ENCODE measurements at regions not wholly inside any gene's neighbourhood (a gene's known extent, or its start where the extent isn't known, plus 50 kb on each side); places are given as distances from the start of the nearest gene placed in this dataset.

DNA sequence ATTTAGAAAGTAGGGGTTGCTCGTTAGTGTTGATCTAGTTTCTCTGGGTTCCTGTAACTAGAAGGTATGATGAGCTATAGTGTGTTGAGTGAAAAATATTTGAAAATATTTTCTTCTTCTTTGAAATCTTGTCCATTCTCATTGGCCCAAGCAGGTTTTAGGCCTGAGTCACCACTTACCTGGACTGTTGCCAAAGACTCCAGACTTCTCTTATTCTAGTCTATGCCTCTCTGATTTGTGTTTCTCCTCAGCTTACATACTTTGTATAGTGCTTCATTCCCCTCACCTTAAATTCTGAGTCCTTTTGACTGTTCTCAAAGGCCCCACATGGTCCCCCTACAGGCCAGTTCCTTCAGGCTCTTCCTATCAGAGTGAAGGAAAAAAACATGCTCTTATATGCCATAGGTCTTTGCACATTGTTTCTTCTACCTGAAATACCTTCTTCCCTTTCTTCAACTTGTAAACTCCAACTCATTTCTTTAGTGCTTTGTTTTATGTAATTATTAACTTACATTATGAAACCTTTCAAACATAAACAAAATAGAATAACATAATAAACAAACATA lies 258.2 kb downstream of the PPP1R2C start:
- no peak for DNase-seq (ENCODE audit: low read depth in 6 of 9, low spot score in 9 of 9)
- WGBS: 100% methylated on average over 1 of the region's 1 CpG

GRCh38 chrX:42515939-42516338 lies 262.0 kb downstream of the PPP1R2C start:
- WGBS: 100% methylated on average over 1 of the region's 1 CpG
- Histone ChIP-seq H3K4me1 (ENCODE audit: control insufficient read depth in 2 of 2, insufficient read depth in 2 of 2, low read length in 2 of 2) (no peaks in the 10 kb centered on the region), H3K27ac (ENCODE audit: low read depth in 1 of 2, low read length in 1 of 2) (no peak overlapping the region), H3K36me3 (ENCODE audit: control insufficient read depth in 2 of 2, insufficient read depth in 2 of 2, low read length in 1 of 2) (no peaks in the 10 kb centered on the region), H3K4me3 (ENCODE audit: low read length in 2 of 2) (no peak overlapping the region), H3K9me3 (ENCODE audit: control insufficient read depth in 2 of 2, insufficient read depth in 1 of 2, low read length in 1 of 2) (no peaks in the 10 kb centered on the region), H3K27me3 (ENCODE audit: control insufficient read depth in 2 of 2, insufficient read depth in 1 of 2, low read length in 1 of 2) (no peaks in the 10 kb centered on the region)
- DNase-seq (ENCODE audit: low read depth in 6 of 9, low spot score in 9 of 9): no peak

More for the DNA sequence above, 258.2 kb downstream of the PPP1R2C start:
- H3K4me3 ChIP-seq (ENCODE audit: low read length in 2 of 2): no peak overlapping the region
- no peaks in the 10 kb centered on the region for H3K36me3 ChIP-seq (ENCODE audit: control insufficient read depth in 2 of 2, insufficient read depth in 2 of 2, low read length in 1 of 2)
- H3K9me3 ChIP-seq (ENCODE audit: control insufficient read depth in 2 of 2, insufficient read depth in 1 of 2, low read length in 1 of 2): no peaks in the 10 kb centered on the region
- H3K27me3 ChIP-seq (ENCODE audit: control insufficient read depth in 2 of 2, insufficient read depth in 1 of 2, low read length in 1 of 2): no peaks in the 10 kb centered on the region
- H3K27ac ChIP-seq (ENCODE audit: low read depth in 1 of 2, low read length in 1 of 2): no peak overlapping the region
- H3K4me1 ChIP-seq (ENCODE audit: control insufficient read depth in 2 of 2, insufficient read depth in 2 of 2, low read length in 2 of 2): no peaks in the 10 kb centered on the region

DNA sequence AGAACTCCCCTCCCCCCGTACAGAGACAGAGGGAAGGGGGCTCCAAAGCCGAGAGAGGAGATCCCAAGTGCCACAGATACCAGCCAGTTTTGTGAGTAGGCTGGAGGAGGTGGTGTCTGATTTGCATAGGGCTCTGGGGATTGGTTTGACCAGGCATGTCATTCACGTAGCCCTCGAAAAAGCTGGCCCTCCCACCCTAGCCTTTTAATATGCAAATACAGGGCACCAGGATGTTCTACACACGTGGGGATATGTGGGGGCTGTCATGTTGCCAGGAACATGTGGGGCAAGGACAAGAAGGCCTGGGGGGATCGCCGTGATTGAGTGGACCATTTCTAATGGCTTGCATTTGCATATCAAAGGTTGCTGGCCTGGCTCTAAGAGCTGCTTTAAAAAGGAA lies 272.9 kb downstream of the PPP1R2C start:
- DNase-seq (ENCODE audit: low read depth in 6 of 9, low spot score in 9 of 9): no peak

DNA sequence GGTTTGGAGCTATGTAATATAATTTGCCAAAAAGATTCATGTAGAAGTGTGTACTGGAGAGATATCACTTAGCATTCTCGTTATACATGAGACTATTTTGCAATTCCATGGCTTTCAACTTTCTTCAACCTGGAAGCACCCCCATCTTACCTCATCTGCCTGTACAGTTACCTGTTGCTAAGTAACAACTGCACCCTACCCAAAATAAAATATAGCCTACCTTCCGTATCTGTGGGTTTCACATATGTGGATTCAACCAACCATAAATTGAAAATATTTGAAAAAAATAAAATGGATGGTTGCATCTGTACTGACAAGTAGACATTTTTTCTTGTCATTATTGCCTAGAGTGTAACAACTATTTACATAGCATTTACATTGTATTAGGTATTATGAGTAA lies 278.3 kb downstream of the PPP1R2C start:
- 92% methylated on average over 2 of the region's 2 CpGs for WGBS
- Histone ChIP-seq H3K36me3 (ENCODE audit: control insufficient read depth in 2 of 2, insufficient read depth in 2 of 2, low read length in 1 of 2) (no peaks in the 10 kb centered on the region), H3K9me3 (ENCODE audit: control insufficient read depth in 2 of 2, insufficient read depth in 1 of 2, low read length in 1 of 2) (no peaks in the 10 kb centered on the region), H3K27ac (ENCODE audit: low read depth in 1 of 2, low read length in 1 of 2) (no peak overlapping the region), H3K4me3 (ENCODE audit: low read length in 2 of 2) (no peak overlapping the region), H3K27me3 (ENCODE audit: control insufficient read depth in 2 of 2, insufficient read depth in 1 of 2, low read length in 1 of 2) (no peaks in the 10 kb centered on the region), H3K4me1 (ENCODE audit: control insufficient read depth in 2 of 2, insufficient read depth in 2 of 2, low read length in 2 of 2) (peaks cover 0 to 2% of the 10 kb centered on the region in 2 donors)
- DNase-seq (ENCODE audit: low read depth in 6 of 9, low spot score in 9 of 9): no peak

More for the DNA sequence above, 272.9 kb downstream of the PPP1R2C start:
- H3K4me3 ChIP-seq (ENCODE audit: low read length in 2 of 2): no peak overlapping the region
- WGBS: 96% methylated on average over 7 of the region's 7 CpGs
- H3K4me1 ChIP-seq (ENCODE audit: control insufficient read depth in 2 of 2, insufficient read depth in 2 of 2, low read length in 2 of 2): no peaks in the 10 kb centered on the region
- H3K27ac ChIP-seq (ENCODE audit: low read depth in 1 of 2, low read length in 1 of 2): no peak overlapping the region
- H3K27me3 ChIP-seq (ENCODE audit: control insufficient read depth in 2 of 2, insufficient read depth in 1 of 2, low read length in 1 of 2): no peaks in the 10 kb centered on the region
- H3K9me3 ChIP-seq (ENCODE audit: control insufficient read depth in 2 of 2, insufficient read depth in 1 of 2, low read length in 1 of 2): peaks cover 0 to 6% of the 10 kb centered on the region in 2 donors
- no peaks in the 10 kb centered on the region for H3K36me3 ChIP-seq (ENCODE audit: control insufficient read depth in 2 of 2, insufficient read depth in 2 of 2, low read length in 1 of 2)

- 98% methylated on average over 4 of the region's 4 CpGs for WGBS
- H3K27me3 ChIP-seq (ENCODE audit: control insufficient read depth in 2 of 2, insufficient read depth in 1 of 2, low read length in 1 of 2): no peaks in the 10 kb centered on the region
- H3K9me3 ChIP-seq (ENCODE audit: control insufficient read depth in 2 of 2, insufficient read depth in 1 of 2, low read length in 1 of 2): no peaks in the 10 kb centered on the region
These were observed 280.6 kb downstream of the PPP1R2C start for GRCh38 chrX:42497356-42497755.

DNA sequence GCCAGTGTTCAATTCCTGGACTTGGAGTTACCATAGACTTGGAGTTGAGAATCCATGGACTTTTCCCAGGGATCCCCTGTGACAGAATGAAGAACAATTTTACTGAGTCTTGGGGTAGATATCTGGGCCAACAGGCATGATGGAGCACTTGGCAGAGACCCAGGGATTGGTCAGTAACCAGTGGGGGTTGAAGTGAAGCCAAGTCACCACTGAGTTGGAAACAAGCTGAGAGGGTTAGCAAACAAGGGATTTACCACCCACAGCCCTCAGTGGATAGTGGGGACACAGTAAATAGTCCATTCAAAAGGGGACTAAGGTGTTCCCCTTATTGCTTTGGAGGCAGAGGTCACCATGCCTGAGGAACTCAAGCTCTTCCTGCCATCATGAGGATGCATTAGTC lies 281.7 kb downstream of the PPP1R2C start:
- no peak overlapping the region for H3K27ac ChIP-seq (ENCODE audit: low read depth in 1 of 2, low read length in 1 of 2)
- peaks cover 0 to 2% of the 10 kb centered on the region in 2 donors for H3K4me1 ChIP-seq (ENCODE audit: control insufficient read depth in 2 of 2, insufficient read depth in 2 of 2, low read length in 2 of 2)

More at GRCh38 chrX:42497356-42497755, 280.6 kb downstream of the PPP1R2C start:
- Histone ChIP-seq H3K36me3 (ENCODE audit: control insufficient read depth in 2 of 2, insufficient read depth in 2 of 2, low read length in 1 of 2) (no peaks in the 10 kb centered on the region), H3K27ac (ENCODE audit: low read depth in 1 of 2, low read length in 1 of 2) (no peak overlapping the region), H3K4me3 (ENCODE audit: low read length in 2 of 2) (no peak overlapping the region), H3K4me1 (ENCODE audit: control insufficient read depth in 2 of 2, insufficient read depth in 2 of 2, low read length in 2 of 2) (peaks cover 0 to 2% of the 10 kb centered on the region in 2 donors)
- DNase-seq (ENCODE audit: low read depth in 6 of 9, low spot score in 9 of 9): no peak

GRCh38 chrX:42495139-42495538 lies 282.8 kb downstream of the PPP1R2C start:
- 93% methylated on average over 7 of the region's 7 CpGs for WGBS
- Histone ChIP-seq H3K4me1 (ENCODE audit: control insufficient read depth in 2 of 2, insufficient read depth in 2 of 2, low read length in 2 of 2) (peaks cover 0 to 2% of the 10 kb centered on the region in 2 donors), H3K36me3 (ENCODE audit: control insufficient read depth in 2 of 2, insufficient read depth in 2 of 2, low read length in 1 of 2) (no peaks in the 10 kb centered on the region), H3K27me3 (ENCODE audit: control insufficient read depth in 2 of 2, insufficient read depth in 1 of 2, low read length in 1 of 2) (no peaks in the 10 kb centered on the region), H3K27ac (ENCODE audit: low read depth in 1 of 2, low read length in 1 of 2) (no peak overlapping the region), H3K4me3 (ENCODE audit: low read length in 2 of 2) (no peak overlapping the region), H3K9me3 (ENCODE audit: control insufficient read depth in 2 of 2, insufficient read depth in 1 of 2, low read length in 1 of 2) (no peaks in the 10 kb centered on the region)
- DNase-seq (ENCODE audit: low read depth in 6 of 9, low spot score in 9 of 9): peak in 4 of 9 donors; percentile 0 to 36 (median 4)

More for the DNA sequence above, 281.7 kb downstream of the PPP1R2C start:
- no peak for DNase-seq (ENCODE audit: low read depth in 6 of 9, low spot score in 9 of 9)
- no peaks in the 10 kb centered on the region for H3K9me3 ChIP-seq (ENCODE audit: control insufficient read depth in 2 of 2, insufficient read depth in 1 of 2, low read length in 1 of 2)
- no peak overlapping the region for H3K4me3 ChIP-seq (ENCODE audit: low read length in 2 of 2)
- no peaks in the 10 kb centered on the region for H3K27me3 ChIP-seq (ENCODE audit: control insufficient read depth in 2 of 2, insufficient read depth in 1 of 2, low read length in 1 of 2)
- no peaks in the 10 kb centered on the region for H3K36me3 ChIP-seq (ENCODE audit: control insufficient read depth in 2 of 2, insufficient read depth in 2 of 2, low read length in 1 of 2)

- no peak overlapping the region for H3K27ac ChIP-seq (ENCODE audit: low read depth in 1 of 2, low read length in 1 of 2)
- no peak overlapping the region for H3K4me3 ChIP-seq (ENCODE audit: low read length in 2 of 2)
- no peaks in the 10 kb centered on the region for H3K36me3 ChIP-seq (ENCODE audit: control insufficient read depth in 2 of 2, insufficient read depth in 2 of 2, low read length in 1 of 2)
- H3K9me3 ChIP-seq (ENCODE audit: control insufficient read depth in 2 of 2, insufficient read depth in 1 of 2, low read length in 1 of 2): no peaks in the 10 kb centered on the region
- 95% methylated on average over 2 of the region's 2 CpGs for WGBS
- H3K27me3 ChIP-seq (ENCODE audit: control insufficient read depth in 2 of 2, insufficient read depth in 1 of 2, low read length in 1 of 2): no peaks in the 10 kb centered on the region
- DNase-seq (ENCODE audit: low read depth in 6 of 9, low spot score in 9 of 9): no peak
- peaks cover 0 to 2% of the 10 kb centered on the region in 2 donors for H3K4me1 ChIP-seq (ENCODE audit: control insufficient read depth in 2 of 2, insufficient read depth in 2 of 2, low read length in 2 of 2)
These were observed 286.6 kb downstream of the PPP1R2C start for GRCh38 chrX:42491137-42491907.

DNA sequence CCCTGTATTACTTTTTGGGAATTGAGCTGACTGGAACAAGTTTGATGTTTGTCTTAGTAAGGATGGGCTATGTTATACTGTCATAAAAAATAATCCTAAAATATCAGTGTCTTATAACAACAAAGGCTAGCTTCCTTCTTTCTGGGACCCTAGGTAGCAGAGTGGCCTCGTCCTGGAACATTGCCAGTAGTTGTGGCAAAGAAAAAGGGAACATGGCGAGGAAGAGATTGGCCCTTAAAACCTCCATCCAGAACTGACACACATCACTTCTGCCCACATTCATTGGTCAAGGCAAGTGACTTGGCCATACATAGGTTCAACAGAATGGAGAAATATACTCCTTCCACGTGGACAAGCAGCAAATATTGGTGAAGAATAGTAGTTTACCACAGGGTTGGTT lies 287.9 kb downstream of the PPP1R2C start:
- Histone ChIP-seq H3K36me3 (ENCODE audit: control insufficient read depth in 2 of 2, insufficient read depth in 2 of 2, low read length in 1 of 2) (no peaks in the 10 kb centered on the region), H3K27ac (ENCODE audit: low read depth in 1 of 2, low read length in 1 of 2) (no peak overlapping the region), H3K9me3 (ENCODE audit: control insufficient read depth in 2 of 2, insufficient read depth in 1 of 2, low read length in 1 of 2) (no peaks in the 10 kb centered on the region), H3K27me3 (ENCODE audit: control insufficient read depth in 2 of 2, insufficient read depth in 1 of 2, low read length in 1 of 2) (no peaks in the 10 kb centered on the region), H3K4me3 (ENCODE audit: low read length in 2 of 2) (no peak overlapping the region), H3K4me1 (ENCODE audit: control insufficient read depth in 2 of 2, insufficient read depth in 2 of 2, low read length in 2 of 2) (no peaks in the 10 kb centered on the region)
- 87% methylated on average over 3 of the region's 3 CpGs for WGBS
- DNase-seq (ENCODE audit: low read depth in 6 of 9, low spot score in 9 of 9): no peak

Data from thymus (tissue), 11 donors.